ENCODE measurements at regions not wholly inside any gene's neighbourhood (a gene's known extent, or its start where the extent isn't known, plus 50 kb on each side); places are given as distances from the start of the nearest gene placed in this dataset.

DNA sequence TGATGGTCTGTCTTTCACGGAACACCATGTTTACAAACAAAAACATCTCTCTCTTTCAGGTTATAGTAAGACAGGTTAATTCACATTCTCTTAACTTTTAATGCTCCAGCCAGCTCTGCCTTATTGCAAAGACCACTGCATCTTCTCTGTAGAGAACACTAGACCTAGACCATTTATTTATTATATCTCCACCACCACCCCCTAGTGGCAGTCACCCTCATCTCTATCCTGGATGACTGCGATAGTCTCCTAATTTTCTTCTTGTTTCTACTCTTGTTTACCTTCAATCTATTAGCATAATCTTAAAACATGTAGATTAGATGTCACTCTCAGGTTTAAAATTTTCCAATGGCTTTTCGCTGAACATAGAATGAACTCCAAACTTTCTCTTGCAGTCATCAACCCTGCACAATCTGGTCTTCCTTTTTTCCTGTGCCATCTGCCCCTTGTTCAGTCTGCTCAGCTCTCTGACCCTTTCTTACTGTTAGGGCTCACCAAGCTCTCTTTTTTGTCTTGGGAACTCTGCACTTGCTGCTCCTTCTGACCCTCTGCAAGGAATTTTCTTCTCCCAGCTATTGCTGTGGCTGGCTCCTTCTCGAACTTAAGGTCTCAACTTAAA lies 155.6 kb downstream of the SQOR start:
- TF ChIP-seq POLR2A (IDR thresholded peaks at IDR 0.05): no peak
- TF ChIP-seq, protein P1, sequence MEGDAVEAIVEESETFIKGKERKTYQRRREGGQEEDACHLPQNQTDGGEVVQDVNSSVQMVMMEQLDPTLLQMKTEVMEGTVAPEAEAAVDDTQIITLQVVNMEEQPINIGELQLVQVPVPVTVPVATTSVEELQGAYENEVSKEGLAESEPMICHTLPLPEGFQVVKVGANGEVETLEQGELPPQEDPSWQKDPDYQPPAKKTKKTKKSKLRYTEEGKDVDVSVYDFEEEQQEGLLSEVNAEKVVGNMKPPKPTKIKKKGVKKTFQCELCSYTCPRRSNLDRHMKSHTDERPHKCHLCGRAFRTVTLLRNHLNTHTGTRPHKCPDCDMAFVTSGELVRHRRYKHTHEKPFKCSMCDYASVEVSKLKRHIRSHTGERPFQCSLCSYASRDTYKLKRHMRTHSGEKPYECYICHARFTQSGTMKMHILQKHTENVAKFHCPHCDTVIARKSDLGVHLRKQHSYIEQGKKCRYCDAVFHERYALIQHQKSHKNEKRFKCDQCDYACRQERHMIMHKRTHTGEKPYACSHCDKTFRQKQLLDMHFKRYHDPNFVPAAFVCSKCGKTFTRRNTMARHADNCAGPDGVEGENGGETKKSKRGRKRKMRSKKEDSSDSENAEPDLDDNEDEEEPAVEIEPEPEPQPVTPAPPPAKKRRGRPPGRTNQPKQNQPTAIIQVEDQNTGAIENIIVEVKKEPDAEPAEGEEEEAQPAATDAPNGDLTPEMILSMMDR (IDR thresholded peaks at IDR 0.05): peak; percentile 24 to 50 (median 43)

All from body of pancreas (tissue), 4 donors.